ENCODE measurements at regions not wholly inside any gene's neighbourhood (a gene's known extent, or its start where the extent isn't known, plus 50 kb on each side); places are given as distances from the start of the nearest gene placed in this dataset.

- no peak for DNase-seq (ENCODE audit: low read depth in 1 of 2, low spot score in 1 of 2)
- no peak for TF ChIP-seq GABPA (IDR thresholded peaks at IDR 0.05; ENCODE audit: low read depth)
- no peak for TF ChIP-seq CTCF (IDR thresholded peaks at IDR 0.05; ENCODE audit: insufficient read depth, low read length)
- no peak for TF ChIP-seq SPI1 (IDR thresholded peaks at IDR 0.05; ENCODE audit: borderline replicate concordance, low read depth)
- no peak for TF ChIP-seq POLR2AphosphoS5 (IDR thresholded peaks at IDR 0.05; ENCODE audit: low read depth)
- TF ChIP-seq REST (IDR thresholded peaks at IDR 0.05; ENCODE audit: insufficient replicate concordance, low read depth): no peak
- no peak overlapping the region for H3K27ac ChIP-seq (replicated peaks)
- H3K27me3 ChIP-seq (ENCODE audit: insufficient read depth, poor library complexity, severe bottlenecking): peaks cover 2% of the 10 kb centered on the region
- H3K4me3 ChIP-seq (replicated peaks; ENCODE audit: insufficient read depth, low read length): no peak overlapping the region
Observed at GRCh38 chr5:175789670-175790069, 81.7 kb upstream of the CPLX2 start.

- DNase-seq (ENCODE audit: low read depth in 1 of 2, low spot score in 1 of 2): no peak
- Histone ChIP-seq H3K4me3 (replicated peaks; ENCODE audit: insufficient read depth, low read length) (no peak overlapping the region), H3K27me3 (ENCODE audit: insufficient read depth, poor library complexity, severe bottlenecking) (peaks cover 4% of the 10 kb centered on the region), H3K27ac (replicated peaks) (no peak overlapping the region)
- TF ChIP-seq GABPA (IDR thresholded peaks at IDR 0.05; ENCODE audit: low read depth): no peak
- no peak for TF ChIP-seq SPI1 (IDR thresholded peaks at IDR 0.05; ENCODE audit: borderline replicate concordance, low read depth)
- no peak for TF ChIP-seq REST (IDR thresholded peaks at IDR 0.05; ENCODE audit: insufficient replicate concordance, low read depth)
- no peak for TF ChIP-seq POLR2AphosphoS5 (IDR thresholded peaks at IDR 0.05; ENCODE audit: low read depth)
- no peak for TF ChIP-seq CTCF (IDR thresholded peaks at IDR 0.05; ENCODE audit: insufficient read depth, low read length)
Observed at GRCh38 chr5:175790796-175791195, 80.6 kb upstream of the CPLX2 start.

- DNase-seq (ENCODE audit: low read depth in 1 of 2, low spot score in 1 of 2): no peak
- no peak for TF ChIP-seq GABPA (IDR thresholded peaks at IDR 0.05; ENCODE audit: low read depth)
- TF ChIP-seq CTCF (IDR thresholded peaks at IDR 0.05; ENCODE audit: insufficient read depth, low read length): no peak
- no peak for TF ChIP-seq SPI1 (IDR thresholded peaks at IDR 0.05; ENCODE audit: borderline replicate concordance, low read depth)
- TF ChIP-seq REST (IDR thresholded peaks at IDR 0.05; ENCODE audit: insufficient replicate concordance, low read depth): no peak
- TF ChIP-seq POLR2AphosphoS5 (IDR thresholded peaks at IDR 0.05; ENCODE audit: low read depth): no peak
- Histone ChIP-seq H3K27me3 (ENCODE audit: insufficient read depth, poor library complexity, severe bottlenecking) (peaks cover 19% of the 10 kb centered on the region), H3K27ac (replicated peaks) (no peak overlapping the region), H3K4me3 (replicated peaks; ENCODE audit: insufficient read depth, low read length) (no peak overlapping the region)
Observed at GRCh38 chr5:175795959-175796358, 75.4 kb upstream of the CPLX2 start.
